Retina (tissue), 1 donor: ENCODE measurements at regions not wholly inside any gene's neighbourhood (a gene's known extent, or its start where the extent isn't known, plus 50 kb on each side); places are given as distances from the start of the nearest gene placed in this dataset.

ENCODE experiments used
- DNase-seq: peaks from one replicate; pipeline ENCODE4 v3.0.0-alpha.2; 2016

DNA sequence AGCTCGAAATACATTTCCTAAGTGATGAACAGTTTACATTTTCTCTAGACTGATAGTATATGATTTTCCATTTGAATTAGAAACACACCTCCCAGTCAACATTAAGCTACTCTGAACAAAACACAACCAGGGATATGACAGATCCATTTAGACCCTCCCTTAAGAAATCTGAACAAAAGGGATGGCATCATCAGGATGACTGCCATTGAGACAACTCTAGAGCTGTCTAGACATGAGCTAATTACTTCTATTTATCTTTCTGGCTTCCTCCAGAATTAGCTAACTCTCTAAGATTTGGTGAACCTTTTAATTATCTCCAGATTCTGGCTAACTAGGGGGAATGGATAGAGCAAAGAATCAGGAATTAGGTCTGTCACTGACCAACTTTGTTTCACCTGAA, 92.9 kb upstream of the IGF1 start:
- DNase-seq, result no peak

- DNase-seq, result no peak
Observed at GRCh38 chr12:102571889-102572288, 91.5 kb upstream of the IGF1 start.

GRCh38 chr12:102570256-102570655, 89.9 kb upstream of the IGF1 start:
- no peak for DNase-seq

GRCh38 chr12:102569803-102570202, 89.4 kb upstream of the IGF1 start:
- no peak for DNase-seq

GRCh38 chr12:102568276-102568675, 87.9 kb upstream of the IGF1 start:
- no peak for DNase-seq

GRCh38 chr12:102567031-102567985, 86.9 kb upstream of the IGF1 start:
- DNase-seq, result no peak

DNA sequence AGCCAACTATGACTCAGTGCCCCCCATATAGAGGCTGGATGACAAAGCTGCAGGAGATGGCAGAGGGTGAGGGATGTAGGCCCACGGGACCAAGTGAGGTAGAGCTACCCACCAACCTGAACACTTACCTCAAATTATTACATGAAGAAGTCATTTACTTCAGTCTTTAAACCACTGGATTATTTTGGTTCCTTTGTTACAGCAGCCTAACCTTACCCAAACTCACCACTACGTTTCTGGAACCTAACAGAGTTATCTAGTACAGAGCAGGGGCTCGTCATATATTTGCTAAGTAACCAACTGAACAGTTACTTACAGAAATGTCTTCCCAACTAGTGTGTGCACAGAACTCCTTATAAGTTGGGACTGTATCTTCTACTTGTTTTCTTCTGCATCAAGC, 85.2 kb upstream of the IGF1 start:
- no peak for DNase-seq

- no peak for DNase-seq
Observed at GRCh38 chr12:102564026-102564425, 83.7 kb upstream of the IGF1 start.

DNA sequence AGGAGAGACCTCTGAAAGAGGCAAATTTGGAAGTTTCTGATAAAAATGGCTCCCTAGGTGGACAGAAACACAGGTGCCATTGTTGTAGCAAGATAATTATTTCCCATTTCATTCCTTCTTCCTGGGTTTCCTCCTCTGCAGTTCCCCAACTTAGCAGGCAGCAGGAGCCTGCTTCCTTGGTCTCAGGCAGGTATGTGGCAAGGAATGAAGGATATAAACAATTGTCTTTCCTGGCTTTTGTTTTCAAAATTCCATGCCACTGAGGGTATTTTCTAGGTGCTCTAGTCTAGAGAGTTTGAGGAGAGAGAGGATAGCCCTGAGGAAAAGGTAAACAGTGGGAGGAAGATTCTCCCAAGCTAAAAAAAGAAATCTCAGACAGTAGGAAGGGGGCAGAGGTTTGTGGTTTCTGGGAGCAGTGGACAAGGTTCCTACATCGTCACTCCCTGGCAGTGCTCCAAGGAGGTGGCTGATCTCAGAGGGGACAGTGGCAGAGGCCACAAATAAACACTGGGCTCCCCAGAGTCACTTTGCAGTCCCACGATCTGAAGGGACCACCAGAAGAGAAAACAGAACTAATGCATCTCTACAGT, 82.6 kb upstream of the IGF1 start:
- no peak for DNase-seq

GRCh38 chr12:102551186-102551585, 70.8 kb upstream of the IGF1 start:
- no peak for DNase-seq

DNA sequence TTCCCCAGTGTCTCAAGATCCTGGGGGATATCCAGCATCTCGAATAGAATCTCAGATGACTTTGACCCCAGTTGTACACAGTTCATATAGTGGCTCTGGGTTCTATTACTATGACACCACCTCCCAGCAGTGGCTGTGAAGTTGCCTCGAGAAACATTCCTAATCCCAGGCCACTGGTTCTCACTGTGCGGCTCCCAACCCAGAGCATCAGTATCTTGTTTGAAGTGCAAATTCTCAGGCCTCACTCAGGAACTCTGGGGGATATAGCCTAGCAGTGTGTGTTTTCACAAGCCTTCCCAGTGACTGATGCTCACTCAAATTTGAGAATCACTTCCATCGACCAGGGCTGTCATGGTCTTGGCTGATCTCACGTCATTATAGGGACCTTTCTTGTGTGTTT, 69.3 kb upstream of the IGF1 start:
- no peak for DNase-seq

GRCh38 chr12:102548543-102548942, 68.2 kb upstream of the IGF1 start:
- no peak for DNase-seq

- no peak for DNase-seq
Observed at GRCh38 chr12:102543494-102544485, 63.4 kb upstream of the IGF1 start.

- DNase-seq, result no peak
Observed at GRCh38 chr12:102542816-102543440, 62.6 kb upstream of the IGF1 start.

DNA sequence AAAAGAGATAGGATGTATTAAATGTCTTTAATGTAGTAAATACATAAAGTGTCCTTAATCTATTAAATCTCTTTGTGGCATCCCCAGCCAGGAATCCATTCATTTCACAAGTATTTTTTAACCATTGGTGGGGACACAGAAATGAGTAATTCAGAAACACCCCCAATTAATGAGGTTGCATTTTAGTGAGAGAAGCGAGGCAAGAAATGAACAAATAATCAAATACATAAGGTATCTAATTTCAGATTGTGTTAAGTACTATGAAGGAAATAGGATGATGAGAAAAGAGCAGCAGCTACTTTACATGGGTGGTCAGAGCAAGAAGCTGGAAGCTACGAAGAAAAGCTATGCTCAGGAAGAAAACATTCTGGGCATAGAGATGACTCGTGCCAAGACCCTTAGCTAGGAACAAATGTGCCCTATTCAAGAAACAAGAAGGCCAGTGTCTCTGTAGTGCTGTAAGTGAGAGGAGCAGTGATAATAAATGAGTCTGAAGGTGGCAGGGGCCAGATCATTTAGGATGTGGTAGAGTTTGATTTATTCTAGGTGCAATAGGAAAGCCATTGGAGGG, 60.5 kb upstream of the IGF1 start:
- no peak for DNase-seq

DNA sequence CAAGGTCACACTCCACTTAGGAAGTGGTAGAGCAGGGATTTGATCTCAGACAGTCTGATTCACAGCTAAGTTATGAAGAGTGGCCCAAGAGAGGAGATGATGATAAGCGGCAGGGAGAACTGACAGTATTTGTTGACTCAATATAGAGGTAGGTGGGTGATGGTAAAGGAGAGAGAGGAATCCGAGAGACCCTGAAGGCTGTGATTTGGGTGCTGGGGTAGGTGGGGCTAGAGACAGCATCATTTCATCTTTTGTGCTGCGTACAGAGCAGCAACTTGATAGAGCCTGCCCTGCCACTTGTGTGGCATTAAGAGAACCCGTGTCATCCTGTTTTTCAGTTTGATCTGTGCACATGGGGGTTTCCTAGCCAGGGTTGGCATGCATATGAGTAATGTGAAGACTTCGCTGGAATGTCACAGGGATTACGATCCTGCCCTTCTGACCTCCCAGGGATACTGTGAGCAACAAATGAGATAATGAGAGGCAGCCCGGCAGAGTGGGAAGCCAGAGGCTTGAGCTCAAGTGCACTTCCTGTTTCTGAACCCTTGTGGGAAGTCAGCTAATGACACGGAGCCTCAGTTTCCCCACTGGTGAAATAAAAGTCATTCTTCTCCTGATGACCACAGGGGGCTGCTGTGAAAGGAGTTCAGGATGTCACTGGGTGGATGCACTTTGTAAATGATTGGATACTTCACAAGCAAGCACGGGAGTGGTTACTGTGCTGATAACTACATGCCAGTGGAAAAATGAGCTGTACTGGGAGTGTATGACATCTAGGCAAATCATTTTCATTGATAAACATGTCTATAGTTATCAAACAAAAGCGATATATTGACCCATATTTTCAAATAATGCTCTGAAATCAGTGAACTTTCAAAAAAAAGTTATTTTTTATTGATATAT, 59.5 kb upstream of the IGF1 start:
- DNase-seq, result no peak

DNA sequence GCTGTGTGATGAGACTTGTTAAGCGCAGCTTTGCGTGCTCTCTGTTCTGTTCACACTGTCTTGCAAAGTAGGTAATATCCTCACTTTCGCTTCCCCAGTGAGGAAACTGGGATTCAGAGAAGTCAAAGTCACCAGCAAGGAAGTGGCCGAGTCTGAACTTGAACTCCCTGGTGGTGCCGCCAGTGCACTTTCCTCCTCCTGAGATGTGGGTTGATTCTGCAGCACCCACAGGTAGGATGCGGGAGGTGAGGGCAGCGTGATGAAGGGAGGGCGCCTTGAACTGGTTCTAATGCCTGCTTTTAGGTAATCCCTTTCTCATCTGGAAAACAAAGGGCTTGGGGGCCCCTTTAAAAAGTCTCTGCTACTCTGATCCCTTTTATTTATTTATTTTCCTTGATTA, 54.9 kb upstream of the IGF1 start:
- DNase-seq, result no peak

DNA sequence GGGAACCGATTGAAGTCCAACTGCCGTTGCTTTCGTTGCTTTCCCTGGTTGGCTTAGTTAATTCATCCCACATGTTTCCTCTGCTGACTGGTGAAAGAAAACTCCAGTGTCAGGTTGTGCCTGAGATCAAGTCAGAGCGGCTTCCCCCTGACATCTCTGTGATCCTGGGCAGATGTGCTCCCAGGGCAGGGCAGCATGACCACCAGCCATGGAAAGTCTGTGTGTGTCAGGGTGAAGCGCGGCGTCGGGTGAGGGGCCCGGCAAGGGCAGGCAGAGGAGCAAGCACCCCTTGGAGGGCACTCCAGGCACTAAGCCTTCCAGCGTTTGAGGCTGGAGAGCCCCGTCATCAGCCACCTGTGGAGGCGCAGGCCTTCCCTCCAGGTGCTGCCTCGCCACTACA, 54.5 kb upstream of the IGF1 start:
- no peak for DNase-seq

DNA sequence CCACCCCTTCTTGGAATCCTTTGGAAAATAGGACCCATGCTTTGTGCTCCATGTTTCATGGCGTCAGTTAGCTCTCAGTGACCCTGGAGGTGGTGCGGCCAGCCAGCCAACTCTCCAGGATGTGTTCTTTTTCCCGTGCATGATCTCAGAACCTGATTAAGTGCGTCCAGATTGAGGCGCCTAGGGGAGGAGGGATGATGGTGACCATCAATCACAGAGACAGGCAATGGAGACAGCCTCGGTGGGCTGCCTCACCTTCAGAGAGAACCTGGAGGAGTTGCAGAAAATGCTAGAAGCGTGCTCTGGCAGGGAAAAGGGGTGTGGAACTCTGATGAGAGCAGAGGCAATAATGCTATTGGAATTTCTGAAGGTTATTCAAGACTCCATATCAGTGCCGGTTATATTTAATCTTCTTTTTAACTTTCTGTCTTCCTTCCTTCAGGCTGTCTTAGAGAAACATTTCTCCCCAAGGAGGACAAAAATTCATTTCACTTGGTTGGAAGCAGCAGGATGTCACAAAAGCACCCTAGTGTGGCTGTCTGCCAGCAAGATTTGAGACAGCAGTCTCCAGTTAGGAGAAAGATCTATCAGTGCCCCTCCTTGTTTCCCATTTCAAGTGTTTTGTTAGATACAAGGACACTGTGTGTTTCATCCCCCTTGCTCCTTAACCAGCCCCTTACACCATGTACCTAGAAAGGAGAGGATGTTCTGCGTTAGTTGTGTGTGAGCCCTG, 53.3 kb upstream of the IGF1 start:
- DNase-seq, result no peak
